Dermis blood vessel endothelial cell (primary cell): ENCODE measurements at regions not wholly inside any gene's neighbourhood (a gene's known extent, or its start where the extent isn't known, plus 50 kb on each side); places are given as distances from the start of the nearest gene placed in this dataset.

Experiments used
- DNase-seq: peaks from one replicate; pipeline ENCODE4 v3.0.0; 2010

DNA sequence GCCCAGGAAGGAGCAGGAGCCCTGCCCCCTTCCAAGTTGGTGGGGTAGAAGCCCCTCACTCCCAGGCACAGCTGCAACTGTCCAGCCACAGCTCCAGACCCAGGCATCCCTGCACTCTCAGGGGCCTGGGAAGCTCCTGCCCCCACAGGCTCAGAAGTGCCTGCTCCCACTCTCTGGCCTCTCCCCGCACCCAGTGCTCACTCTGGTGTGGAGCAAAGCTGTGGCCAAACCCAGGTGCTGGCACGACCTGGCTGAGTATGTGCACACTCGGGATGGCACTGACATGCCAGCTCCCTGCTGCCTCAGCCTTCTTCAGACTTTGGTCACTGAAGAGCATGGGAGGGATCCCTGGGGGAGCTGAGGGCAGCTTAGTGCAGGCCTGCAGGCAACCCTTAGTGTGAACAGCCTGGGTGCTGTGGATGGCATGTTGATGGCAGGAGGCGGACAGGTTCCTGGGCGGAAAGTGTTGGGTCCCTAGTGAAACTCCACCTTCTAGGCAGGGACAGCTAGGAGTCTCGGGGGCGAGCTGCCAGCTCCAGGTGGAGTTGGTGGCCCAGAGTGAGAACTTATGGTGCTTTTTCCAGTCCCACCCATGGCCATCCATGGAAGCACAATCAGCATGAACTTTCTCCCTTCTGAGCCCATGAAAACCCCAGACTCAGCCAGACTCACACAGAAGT lies 489.2 kb upstream of the ROBO2 start:
- DNase-seq: no peak

DNA sequence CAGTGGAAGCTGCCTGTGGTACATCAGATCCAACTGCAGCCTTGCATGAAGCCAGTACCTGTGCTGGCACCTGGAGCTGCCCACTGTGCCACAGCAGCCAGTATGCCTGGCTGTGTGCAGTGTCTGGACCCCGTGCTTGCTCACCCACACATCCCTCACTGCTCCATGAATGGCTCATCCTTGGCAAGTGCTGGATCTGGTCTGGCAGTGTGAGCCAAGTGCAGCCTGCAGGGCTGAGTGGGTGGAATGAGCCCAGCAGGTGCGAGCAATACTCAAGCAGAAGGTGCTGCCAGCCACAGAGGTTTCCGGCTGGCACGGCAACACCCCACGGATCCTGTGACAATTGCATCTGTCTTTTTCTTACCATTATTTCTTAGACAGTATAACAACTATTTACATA lies 488.2 kb upstream of the ROBO2 start:
- no peak for DNase-seq

DNA sequence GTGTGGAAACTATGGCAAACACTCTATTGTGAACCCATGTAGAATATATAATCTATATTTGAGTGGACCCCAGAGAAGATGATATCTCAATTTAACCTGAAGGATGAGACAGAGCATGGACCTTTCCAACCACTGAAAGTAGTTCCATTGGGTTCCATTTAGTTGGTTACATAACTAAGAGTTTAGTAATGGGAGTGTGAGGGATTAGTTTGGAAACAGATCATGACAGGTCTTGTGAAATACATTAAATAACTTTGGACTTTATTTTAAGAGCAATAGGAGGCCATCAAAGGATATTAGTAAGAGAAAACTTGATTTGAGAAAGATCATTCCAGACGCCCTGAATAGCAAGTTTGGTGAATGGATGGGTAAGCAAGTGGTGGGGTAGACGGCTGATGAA lies 487.2 kb upstream of the ROBO2 start:
- DNase-seq: no peak

DNA sequence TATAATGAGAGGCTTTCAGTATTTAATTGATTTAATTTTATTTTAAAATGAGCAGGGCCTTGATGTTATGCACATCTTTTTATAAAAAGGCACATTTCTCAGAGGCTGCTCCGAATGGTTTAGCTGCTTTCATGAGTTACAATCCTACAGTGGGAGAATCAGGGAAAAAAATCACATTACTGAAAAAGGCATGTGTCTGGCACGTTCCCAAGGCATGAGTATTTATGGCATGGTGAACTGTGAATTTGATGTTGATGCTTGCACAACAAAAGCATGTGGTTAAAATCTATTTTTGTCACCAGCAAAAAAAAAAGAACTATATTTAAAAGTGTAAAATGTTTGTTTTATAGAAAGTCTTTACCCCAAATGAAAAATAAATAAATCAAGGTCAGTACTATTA lies 485.2 kb upstream of the ROBO2 start:
- DNase-seq: no peak

DNA sequence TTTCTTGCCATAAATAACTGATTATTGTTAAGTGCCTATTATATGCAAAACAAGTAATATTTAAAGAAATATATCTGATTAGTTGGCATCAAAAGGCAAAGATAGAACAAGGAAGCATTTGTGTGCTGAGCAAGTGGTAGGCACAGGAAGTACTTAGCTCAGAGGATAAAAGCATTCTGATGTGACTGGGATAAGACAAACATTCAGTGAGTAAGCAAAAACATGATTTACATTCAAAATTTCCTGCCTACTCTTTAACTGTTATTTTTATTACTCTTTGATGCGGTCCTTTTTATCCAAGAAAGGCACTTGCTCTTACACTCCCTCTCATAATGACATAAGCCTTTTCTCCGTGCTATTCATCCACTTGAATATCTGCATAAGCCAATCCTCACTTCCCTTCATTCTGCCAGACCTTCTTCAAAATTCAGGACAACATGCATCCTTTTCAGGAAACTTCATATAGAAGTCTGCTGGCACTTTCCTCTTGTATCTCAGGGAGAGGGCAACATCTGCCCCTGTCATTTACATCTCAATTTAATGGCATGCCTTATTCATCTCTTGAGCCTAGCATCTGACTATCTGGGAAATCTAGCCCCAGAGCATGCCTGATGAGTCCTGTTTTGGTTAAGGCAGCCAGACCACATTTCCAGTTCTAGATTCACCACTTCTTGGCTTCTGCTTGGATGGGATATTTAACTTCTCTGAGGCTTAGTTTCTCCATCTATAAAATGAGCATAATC lies 478.2 kb upstream of the ROBO2 start:
- no peak for DNase-seq

DNA sequence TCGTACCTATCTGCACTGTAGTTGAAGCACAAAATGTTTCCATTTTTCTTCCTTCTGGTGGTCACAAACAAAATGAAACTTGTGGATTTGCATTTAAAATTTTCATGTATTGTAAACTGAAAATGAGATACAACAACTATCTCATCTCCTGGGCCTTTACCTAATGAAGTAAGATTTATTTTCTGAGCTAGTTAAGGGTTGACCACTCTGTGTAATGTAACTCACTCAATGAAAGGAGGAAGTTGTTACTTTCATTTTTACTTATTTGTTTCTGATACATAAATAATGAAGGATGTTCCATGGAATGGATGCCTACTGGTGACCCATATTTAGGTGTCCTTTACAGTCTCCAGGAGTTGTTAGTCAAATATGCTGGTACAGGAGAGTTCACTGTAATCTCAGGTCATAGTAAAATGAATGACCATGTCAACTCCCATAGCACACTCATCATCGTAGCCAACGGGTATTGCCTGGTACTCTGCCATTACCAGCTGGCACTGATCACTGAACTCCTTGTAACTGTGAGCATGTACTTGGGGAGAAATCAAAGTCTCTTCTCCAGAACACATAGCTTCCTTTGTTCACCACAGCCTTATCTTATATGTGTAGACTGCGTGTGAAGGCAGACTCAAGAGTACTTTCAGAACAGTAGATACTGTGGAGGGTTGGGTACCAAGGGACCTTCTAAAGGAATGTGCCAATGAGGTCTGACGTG lies 474.2 kb upstream of the ROBO2 start:
- DNase-seq: no peak

DNA sequence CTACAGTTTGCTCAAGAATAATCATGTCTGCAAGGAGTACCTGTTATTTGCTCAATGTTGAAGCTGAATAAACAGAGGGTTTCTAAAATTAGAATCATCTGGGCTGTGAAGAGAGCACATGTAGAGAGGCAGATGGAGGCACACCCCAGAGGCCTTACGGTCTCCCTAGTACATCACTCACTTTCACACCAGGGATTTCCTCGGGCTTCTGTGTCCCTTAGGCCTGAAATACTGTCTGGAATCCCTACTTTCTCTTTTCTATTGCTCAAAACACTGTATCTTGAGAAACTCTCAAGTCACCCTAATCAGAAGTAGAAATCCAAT lies 473.7 kb upstream of the ROBO2 start:
- DNase-seq: no peak

DNA sequence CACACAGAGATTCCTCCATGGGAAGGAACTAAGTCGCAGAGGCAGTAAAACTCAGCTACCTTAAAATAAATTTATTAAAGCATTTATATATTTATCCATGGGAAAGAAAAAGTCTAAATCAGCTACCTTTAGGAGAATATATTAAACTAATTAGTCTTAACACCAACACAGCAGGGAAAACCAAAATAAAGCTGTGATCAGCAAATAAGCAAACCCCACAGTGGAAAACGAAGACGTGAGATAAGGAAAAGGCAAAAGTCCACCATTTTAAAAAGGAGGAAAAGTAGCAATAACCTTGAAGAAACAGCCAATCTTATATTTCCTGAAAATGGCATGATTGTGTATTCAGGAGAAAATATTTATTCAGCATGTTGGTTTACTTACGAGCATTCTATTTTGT lies 473.0 kb upstream of the ROBO2 start:
- DNase-seq: no peak

DNA sequence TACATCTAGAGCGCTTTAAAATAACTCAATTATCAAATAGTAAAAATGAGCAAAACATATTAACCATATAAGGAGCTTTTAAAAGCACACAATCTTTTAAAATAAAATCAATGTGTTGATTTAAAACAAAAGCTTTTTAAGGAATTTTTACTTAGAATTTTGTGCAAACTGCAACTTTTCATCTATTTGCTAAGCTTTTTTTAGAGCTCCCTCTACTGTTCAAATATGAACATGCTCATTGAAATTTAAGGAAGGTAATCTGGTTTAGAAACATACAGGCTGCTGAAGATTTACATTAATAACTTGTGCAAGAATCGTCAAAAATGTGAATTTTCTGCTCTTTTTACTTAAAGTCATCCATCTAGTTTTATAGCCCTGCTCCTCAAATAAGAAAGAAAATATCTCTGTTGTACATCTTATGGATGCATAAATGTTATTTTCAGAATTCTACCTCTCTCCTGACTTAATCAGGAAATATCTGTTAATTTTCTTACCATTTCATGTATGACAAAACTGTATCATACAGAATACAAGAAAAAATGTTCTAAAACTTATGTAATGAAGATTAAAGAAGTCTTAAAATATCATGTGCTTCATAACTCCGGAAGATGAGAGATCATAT lies 469.4 kb upstream of the ROBO2 start:
- peak; percentile 4 for DNase-seq

DNA sequence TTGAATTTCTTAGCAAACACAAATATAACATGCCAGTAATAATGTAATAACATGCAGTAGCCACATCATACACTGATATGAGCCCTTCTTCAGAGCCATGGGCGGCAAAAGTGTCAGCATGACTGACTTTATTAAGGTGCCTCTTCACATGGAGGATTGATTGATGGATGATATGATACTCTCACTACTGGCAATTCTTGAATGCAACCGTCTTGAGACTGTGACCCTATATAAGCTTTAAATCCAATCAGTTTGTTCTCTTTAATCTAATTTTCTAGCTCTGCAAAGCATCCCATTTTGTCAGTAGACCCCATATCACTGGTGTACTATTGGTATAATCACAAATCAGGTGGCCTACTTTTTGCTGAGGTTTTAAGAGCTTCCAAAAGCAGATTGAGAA lies 463.7 kb upstream of the ROBO2 start:
- DNase-seq: no peak

DNA sequence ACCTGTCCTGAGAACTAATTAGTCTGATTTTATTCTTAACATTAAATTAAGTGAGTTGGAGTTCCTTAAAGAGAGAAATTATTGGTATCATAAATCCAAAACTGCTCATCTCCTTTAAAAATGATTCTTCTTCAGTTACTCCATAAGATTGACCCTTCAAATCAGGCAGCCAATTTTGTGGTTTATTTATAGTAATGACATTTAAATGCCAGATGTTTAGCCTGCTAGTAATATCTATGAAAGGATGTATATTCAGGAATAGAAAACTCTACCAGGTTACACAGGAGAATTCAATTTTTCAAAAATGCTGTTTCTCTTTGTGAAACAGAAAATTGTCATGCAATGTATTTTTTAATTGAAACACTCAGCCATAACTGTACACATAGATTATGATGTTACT lies 457.8 kb upstream of the ROBO2 start:
- DNase-seq: no peak

DNA sequence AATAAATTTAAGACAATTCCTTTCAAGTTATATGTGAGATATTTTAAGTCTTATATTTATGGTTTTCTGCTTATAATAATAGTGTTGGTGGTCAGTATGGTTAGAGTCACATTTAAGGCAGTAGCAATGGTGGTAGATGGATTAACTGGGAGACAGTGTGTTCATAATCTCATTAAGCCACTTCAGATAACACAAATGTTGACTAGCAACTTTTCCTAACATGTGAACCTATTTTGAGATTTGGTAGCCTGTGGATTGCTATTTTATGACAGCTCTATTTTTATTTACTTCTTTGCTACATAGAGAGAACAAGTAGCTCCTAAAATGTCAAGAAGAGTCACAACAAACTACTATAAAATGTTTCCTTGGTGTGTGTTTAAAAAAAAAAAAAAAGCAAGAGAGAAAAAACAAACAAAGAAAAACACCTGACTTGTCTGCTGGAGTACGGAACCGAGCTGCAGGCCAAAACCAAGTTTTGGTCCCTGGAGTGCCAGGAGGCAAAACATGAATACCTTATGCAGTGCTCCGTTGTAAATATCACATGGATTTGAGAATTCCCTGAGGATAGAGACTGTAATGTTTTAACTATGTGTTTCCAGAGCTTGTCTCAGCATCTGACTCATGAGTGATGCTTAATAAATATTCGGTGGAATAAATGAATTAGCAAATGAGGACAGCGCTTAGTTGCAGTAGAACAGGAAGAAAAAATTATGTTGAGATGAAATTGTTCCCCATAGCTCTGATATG lies 457.1 kb upstream of the ROBO2 start:
- DNase-seq: no peak

DNA sequence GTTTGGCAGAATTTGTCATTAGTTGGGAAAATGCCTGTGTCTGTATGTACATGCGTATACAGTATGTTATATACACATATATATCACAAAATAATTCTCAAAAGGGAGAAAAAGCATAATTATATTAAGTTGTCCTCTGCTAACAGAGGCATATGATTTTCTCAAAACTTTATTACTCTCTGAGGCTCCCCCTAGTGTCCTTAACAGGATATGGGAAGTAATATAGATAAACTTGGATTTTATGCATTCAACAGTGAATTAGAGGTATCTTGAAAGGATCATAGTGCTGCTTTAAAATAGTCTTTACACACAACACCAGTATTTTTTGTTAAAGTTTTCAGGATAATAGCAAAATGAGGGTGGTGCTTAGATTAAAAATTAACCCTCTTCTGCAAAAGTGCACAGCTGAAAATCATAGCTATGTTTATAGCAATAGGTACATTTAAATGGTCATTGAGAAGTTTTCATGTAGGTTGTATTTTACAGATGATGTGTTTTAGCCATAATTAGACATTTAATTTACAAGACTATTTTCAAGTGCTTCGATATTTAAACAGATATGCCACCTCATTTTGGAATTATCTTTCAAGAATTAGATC lies 454.0 kb upstream of the ROBO2 start:
- DNase-seq: peak; percentile 1

DNA sequence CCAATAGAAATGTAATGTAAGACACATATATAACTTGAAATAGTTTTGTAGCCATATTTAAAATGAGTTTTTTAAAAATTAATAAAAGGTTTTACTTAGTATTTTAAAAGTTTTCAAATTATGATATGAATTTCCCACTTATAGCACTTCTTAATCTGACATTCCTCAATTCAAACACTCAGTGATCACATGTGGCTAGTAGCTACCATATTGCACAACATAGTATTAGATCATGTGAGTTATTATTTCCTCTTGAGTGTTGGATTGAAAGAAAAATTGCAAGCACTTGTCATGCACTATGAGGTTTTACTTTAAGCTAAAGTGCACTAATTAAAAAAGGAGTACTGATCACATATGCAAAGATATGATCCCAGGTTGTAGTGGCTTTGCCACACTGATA lies 453.4 kb upstream of the ROBO2 start:
- no peak for DNase-seq

DNA sequence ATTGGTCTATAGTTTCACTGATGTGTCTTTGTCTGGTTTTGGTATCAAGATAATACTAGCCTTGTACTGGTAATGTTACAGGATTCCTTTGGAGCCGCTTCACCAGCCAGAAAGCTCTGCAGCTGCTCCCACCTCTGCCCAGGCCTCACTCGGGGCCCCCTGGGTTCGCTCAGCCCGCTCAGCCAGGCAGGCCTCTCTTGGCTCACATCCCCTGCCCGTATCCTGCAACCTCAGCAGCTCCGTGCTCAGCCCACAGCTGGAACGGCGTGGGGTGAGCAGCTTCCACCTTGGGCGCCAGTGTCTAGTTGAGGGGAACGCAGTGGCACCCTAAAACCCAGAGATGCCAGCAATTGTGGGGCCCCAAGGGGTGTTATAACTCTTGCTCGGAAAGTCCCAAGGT lies 429.7 kb upstream of the ROBO2 start:
- no peak for DNase-seq

DNA sequence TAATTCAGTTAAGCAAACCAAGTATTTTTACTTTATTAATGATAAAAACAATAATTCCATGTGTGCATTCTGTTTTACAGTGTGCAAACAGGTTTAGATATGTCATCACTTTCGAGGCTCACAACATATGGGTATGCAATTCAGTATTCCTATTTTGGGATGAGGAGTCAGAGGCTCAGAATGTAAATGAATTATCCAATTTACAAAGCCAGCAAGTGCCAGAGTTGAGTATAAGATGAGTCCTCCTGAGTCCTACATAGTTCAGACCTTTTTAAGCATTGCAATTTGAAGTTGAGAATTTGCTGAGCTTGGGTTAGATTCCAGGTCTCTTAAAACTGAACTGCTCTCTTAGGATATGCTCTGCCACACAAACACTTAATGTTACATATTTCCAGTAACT lies 424.2 kb upstream of the ROBO2 start:
- DNase-seq: no peak

DNA sequence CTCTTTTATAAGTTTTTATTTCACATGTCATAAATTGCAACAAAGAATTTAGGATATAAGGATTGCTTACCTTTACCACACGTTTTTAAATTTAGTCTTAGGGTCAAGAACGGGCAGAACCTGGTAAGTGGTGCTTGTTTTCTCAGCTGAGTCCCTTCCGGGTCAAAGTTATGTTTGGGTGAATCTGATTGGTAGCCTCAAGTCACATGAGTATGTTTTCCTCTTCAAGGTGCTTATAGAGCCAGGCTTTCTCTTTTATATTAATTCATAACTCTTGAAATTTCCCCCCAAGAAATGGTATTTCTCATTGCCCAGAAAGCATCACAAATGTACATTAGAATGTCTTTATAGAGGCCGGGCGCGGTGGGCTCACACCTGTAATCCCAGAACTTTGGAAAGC lies 415.7 kb upstream of the ROBO2 start:
- no peak for DNase-seq

DNA sequence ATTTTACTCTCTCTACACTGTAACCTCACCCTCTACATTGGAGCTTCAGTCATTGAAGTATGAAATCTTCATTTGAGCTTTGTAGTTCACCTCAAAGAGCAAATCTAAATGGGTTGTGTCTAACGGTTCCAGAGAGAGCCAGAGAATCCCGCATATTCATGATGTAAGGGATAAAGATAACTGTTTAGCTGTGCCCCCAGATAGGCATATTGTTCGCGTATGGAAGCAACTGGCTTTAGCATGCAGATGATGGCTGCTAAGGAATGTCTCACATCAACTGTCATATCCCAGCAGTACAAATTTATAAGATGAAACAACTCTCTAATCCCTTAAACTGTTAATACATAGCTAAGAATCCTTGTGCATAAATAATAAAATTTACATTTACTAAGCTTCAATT lies 412.7 kb upstream of the ROBO2 start:
- DNase-seq: no peak

DNA sequence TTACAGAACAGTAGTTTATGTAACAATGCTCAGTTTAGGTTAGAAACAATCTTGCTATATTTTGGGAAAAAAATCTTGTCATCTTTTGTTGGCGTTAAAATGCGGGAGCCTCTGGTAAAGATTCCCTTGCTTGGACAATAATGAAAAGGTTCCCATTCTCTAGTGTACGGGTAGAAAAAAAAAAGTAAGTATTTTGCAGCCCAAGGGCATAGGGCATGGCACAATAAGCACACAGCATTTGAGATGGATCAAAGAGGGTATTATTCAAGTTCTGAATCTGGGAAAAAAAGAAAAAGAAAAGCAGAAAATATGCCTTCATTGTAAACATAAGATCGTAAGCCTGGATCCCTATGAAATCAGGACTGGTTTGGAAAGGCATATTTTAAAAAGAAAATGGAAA lies 408.6 kb upstream of the ROBO2 start:
- DNase-seq: no peak

DNA sequence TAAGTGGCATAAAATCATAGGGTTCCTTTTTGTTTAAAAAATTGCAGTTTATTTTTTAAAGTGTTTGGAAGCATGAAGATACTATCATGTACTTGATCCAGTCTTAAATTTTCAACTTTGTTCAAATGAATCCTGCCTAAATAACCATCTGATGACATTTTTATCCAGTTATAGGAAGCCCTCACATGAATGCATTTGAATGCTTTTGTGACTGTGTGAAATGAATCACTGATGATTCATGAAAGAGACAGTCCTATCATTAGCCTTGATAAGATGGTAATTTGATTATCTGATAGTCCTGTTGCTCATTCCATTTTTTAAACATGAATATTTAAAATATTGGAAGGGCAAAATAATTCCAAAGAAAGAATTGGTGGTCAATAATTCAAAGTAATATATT lies 401.9 kb upstream of the ROBO2 start:
- no peak for DNase-seq

DNA sequence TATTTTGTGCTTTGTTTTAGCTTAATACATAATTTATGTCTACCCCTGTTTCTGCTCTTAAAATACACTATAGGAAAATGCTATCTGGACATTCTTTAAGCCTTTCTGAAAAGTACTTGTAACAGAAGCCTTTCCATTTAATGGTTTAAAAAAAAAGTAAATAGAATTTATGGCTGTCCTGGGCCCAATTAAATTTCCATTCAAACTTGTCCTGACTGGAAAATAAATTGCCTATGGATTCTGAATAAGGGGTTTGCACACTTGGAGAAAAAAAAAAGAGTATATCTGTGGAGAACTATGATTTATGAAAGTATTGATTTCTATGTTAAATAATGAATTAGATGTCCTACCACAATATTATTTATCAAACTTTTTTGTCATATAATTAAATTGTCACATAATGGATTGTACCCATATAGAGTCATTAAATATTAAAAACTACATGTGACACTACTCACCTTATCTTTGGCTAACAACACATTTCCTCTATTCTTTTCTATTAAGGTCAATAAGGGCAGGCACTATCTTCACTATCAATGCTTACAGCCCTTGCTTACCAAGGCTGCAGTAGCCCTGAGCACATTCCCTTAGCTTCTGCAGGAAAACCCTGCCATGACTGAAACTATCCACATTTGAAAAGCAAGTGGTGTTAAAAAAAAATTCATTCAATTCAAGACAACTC lies 396.1 kb upstream of the ROBO2 start:
- DNase-seq: no peak

DNA sequence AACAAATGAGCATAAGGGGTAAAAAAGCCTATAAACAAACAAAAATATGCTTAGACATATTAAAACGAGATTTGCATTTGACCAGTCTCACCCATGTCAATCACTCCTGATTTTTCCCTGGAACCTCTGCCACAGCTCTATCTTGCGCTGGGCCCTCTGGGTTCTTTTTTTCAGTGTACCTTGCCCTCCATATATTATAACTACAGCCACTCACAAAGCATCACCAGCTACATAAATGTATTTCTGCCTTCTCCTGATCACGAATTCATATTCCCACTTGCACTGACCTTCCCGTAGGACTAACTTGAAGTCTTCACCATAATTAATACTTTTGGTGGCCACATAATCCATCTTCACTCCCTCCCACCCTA lies 395.6 kb upstream of the ROBO2 start:
- DNase-seq: no peak
